Progenitor cell of endocrine pancreas (in vitro differentiated cells): ENCODE measurements at regions not wholly inside any gene's neighbourhood (a gene's known extent, or its start where the extent isn't known, plus 50 kb on each side); places are given as distances from the start of the nearest gene placed in this dataset.
"Not testable (repeated sequence)": the region's sequence is repeated elsewhere in the genome, so short reads cannot be mapped to it uniquely, and the experiment has no call there.

ENCODE experiments used
- DNase-seq: peaks from one replicate; pipeline ENCODE4 v3.0.0; 2021; ENCODE audit warnings: low spot score; ENCODE audit not compliant: unreplicated experiment
- H3K27ac Mint-ChIP-seq: 2 replicates; pipeline ENCODE4 v1.8.0; 2021; ENCODE audit warnings: mild to moderate bottlenecking, moderate library complexity, mixed read lengths
- H3K27me3 Mint-ChIP-seq: 2 replicates; pipeline ENCODE4 v1.8.0; 2021; ENCODE audit warnings: mixed read lengths
- H3K36me3 Mint-ChIP-seq: 2 replicates; pipeline ENCODE4 v1.8.0; 2022; ENCODE audit warnings: mixed read lengths; ENCODE audit not compliant: insufficient read depth
- H3K4me1 Mint-ChIP-seq: 2 replicates; pipeline ENCODE4 v1.8.0; 2021; ENCODE audit warnings: low read depth, mixed read lengths
- H3K4me3 Mint-ChIP-seq: 2 replicates; pipeline ENCODE4 v1.8.0; 2021; ENCODE audit warnings: low read depth, mild to moderate bottlenecking, moderate library complexity, mixed read lengths
- H3K9me3 Mint-ChIP-seq: 2 replicates; pipeline ENCODE4 v1.8.0; 2021; ENCODE audit warnings: low read depth, mixed read lengths
- TF ChIP-seq, protein P1 (sequence below): fragments of 200-600 bp; sonication (generic); IDR thresholded peaks from one replicate; pipeline ENCODE4 v1.5.0; 2021; ENCODE audit warnings: antibody characterized with exemption, mild to moderate bottlenecking; ENCODE audit not compliant: unreplicated experiment

DNA sequence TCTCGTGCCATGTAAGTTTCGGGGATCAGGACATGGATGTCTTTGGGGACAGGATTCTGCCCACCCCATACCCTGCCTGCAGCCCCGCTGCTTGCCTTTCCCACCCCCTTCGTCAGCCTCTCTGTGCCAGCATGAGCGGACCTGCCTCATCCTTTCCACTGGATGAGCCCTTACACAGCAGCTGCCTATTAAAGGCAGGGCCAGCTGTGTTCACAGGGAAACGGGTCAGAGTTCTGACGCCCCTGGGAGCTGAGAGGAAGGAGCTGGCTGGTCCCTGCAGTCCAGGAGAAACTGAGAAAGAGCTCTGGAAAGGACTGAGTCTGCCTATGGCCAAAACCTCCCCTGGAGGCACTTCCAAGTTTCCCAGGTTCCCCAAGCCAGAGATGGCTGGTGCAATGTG, 83.5 kb upstream of the NCOR2 start:
- no peak overlapping the region for H3K27ac Mint-ChIP-seq

DNA sequence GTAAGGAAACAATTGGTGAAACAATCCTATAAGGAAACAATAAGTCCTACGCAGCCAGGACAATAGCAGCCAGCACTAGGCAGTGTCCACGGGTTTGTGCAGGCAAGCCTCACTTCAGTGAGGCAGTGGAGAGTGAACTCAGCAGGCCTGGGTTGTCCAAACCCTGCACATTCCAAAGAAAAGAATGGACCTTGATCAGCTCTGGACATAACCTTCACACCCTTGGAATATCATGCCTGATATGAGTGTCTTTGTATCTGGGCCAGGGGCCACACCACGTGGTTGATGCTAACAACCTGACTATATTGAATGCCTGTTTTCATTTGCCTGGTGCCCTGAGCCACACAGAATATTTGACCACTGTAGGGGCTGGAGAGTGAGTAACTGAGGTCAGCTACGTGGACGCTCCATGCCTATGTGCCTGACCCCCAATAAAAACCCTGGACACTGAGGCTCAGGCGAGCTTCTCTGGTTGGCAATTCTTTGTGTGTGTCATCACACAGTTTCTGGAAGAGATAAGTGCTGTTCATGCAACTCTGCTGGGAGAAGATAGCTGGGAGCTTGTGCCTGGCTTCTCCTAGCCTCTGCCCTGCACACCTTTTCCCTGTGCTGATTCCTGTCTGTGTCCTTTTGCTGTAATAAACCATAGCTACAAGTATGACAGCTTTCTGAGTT, 81.4 kb upstream of the NCOR2 start:
- Mint-ChIP-seq H3K27ac (no peak overlapping the region), H3K9me3 (peaks cover 5% of the 10 kb centered on the region), H3K27me3 (peaks cover 20% of the 10 kb centered on the region), H3K4me3 (no peak overlapping the region), H3K36me3 (no peaks in the 10 kb centered on the region), H3K4me1 (no peaks in the 10 kb centered on the region)
- TF ChIP-seq, protein P1, sequence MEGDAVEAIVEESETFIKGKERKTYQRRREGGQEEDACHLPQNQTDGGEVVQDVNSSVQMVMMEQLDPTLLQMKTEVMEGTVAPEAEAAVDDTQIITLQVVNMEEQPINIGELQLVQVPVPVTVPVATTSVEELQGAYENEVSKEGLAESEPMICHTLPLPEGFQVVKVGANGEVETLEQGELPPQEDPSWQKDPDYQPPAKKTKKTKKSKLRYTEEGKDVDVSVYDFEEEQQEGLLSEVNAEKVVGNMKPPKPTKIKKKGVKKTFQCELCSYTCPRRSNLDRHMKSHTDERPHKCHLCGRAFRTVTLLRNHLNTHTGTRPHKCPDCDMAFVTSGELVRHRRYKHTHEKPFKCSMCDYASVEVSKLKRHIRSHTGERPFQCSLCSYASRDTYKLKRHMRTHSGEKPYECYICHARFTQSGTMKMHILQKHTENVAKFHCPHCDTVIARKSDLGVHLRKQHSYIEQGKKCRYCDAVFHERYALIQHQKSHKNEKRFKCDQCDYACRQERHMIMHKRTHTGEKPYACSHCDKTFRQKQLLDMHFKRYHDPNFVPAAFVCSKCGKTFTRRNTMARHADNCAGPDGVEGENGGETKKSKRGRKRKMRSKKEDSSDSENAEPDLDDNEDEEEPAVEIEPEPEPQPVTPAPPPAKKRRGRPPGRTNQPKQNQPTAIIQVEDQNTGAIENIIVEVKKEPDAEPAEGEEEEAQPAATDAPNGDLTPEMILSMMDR, result no peak
- no peak for DNase-seq

More for the DNA sequence above, 83.5 kb upstream of the NCOR2 start:
- Mint-ChIP-seq H3K9me3 (peaks cover 5% of the 10 kb centered on the region), H3K36me3 (no peaks in the 10 kb centered on the region), H3K27me3 (peaks cover 21% of the 10 kb centered on the region), H3K4me1 (peaks cover 4% of the 10 kb centered on the region), H3K4me3 (no peak overlapping the region)
- TF ChIP-seq, protein P1, result no peak
- no peak for DNase-seq

DNA sequence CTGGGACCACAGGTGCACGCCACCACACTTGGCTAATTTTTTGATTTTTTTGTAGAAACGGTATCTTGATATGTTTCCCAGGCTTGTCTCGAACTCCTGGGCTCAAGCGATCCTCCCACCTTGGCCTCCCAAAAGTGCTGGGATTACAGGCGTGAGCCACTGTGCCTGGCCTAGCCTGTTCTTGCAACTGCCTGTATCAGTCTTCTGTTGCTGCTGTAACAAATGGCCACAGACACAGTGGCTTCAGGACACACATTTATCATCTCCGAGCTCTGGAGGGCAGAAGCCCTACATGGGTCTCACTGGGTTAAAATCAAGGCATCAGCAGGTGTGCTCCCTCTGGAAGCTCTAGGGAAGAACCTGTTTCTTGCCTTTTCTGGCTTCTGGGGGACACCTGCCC, 79.9 kb upstream of the NCOR2 start:
- Mint-ChIP-seq H3K9me3 (peaks cover 5% of the 10 kb centered on the region), H3K4me3 (no peak overlapping the region)

DNA sequence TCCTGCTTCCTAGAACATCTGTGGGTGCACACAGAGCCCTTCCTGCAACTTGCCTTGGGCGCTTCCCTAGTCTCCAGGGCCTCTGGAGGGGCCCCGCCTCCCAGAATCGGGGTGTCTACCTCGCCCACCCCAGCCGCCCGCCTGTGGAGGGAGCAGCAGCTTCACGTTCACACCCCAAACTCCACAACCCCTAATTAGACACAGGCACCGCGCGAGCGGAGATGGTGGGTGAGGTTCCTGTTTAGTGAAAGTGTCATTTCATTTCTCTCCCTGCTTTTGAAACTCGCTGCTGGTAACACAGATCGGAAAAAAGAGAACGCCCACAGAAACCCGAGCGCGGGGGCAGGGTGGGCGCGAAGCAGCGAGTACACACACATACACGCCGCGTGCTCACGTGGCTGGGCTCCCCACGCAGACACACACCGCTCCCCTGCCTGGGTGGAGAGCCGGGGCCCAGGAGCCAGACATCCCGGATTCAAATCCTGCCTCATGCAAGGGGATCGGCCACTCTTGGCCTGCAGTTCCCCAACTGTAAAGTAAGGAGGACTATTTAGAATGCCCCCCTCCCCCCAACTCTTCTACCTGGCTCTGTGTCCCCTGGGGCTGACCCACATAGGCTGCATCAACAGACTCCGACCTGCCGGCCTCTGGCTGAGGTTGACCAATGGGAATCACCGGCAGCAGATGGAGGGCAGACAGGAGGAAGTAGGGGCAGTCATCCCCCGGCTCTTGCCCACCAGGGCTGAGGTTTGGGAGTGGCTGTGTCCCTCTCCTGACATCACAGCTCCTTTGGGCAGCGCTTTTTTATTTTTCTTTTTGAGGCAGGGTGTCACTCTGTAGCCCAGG, 79.2 kb upstream of the NCOR2 start:
- Mint-ChIP-seq H3K27me3 (peaks cover 23% of the 10 kb centered on the region), H3K27ac (no peak overlapping the region), H3K4me1 (no peaks in the 10 kb centered on the region), H3K9me3 (peaks cover 5% of the 10 kb centered on the region), H3K4me3 (no peak overlapping the region), H3K36me3 (no peaks in the 10 kb centered on the region)
- DNase-seq, result no peak
- TF ChIP-seq, protein P1, result no peak

More for the DNA sequence above, 79.9 kb upstream of the NCOR2 start:
- no peak overlapping the region for H3K27ac Mint-ChIP-seq
- no peaks in the 10 kb centered on the region for H3K4me1 Mint-ChIP-seq
- peaks cover 23% of the 10 kb centered on the region for H3K27me3 Mint-ChIP-seq
- no peaks in the 10 kb centered on the region for H3K36me3 Mint-ChIP-seq
- TF ChIP-seq, protein P1, result no peak
- DNase-seq, result no peak

DNA sequence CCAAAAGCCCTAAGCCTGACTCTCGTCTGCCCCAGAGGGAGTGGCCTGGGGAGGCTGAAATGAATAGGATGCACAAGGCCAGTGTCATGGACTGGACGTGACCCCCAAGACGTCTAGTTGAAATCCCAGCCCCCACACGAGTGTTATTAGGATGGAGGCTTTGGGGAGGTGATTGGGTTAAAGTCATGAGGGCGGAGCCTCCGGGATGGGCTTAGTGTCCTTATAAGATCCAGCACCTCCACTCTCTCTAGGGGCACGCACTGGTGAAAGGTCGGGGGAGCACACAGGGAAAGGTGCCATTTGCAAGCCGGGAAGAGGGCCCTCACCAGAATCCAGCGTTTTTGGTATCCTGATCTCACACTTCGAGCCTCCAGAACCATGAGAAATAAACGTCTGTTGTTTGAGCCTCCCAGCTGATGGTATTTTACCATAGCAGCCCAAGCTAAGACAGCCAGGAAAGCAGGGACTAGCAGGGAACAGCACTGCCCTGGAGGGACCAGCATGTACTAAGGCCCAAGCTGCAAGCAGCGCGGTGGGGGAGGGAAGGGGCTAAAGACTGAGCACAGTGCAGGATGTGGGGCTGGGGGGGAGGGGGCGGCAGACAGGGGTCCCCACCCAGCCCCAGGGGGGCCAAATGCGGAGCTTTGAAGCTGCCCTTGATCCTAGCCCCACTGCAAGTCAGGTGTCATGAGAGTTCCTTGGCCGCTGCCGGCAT, 78.3 kb upstream of the NCOR2 start:
- H3K27me3 Mint-ChIP-seq, result peaks cover 18% of the 10 kb centered on the region
- no peak overlapping the region for H3K27ac Mint-ChIP-seq
- DNase-seq, result no peak
- TF ChIP-seq, protein P1, result no peak
- H3K4me1 Mint-ChIP-seq, result no peaks in the 10 kb centered on the region
- H3K9me3 Mint-ChIP-seq, result peaks cover 5% of the 10 kb centered on the region
- no peaks in the 10 kb centered on the region for H3K36me3 Mint-ChIP-seq
- no peak overlapping the region for H3K4me3 Mint-ChIP-seq

DNA sequence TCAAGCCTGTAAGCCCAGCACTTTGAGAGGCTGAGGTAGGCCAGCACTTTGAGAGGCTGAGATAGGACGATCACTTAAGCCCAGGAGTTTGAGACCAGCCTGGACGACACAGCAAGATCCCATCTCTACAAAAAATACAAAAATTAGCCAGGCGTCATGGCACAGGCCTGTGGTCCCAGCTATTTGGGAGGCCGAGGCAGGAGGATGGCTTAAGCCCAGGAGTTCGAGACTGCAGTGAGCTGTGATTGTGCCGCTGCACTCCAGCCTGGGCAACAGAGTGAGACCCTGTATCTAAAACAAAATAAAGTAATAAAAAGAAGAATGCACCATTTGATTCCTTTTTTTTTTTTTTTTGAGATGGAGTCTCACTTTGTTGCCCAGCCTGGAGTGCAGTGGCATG, 76.4 kb upstream of the NCOR2 start:
- H3K27ac Mint-ChIP-seq, H3K9me3 Mint-ChIP-seq, H3K4me3 Mint-ChIP-seq, H3K4me1 Mint-ChIP-seq, DNase-seq, H3K36me3 Mint-ChIP-seq: not testable (repeated sequence)
- peaks cover 20% of the 10 kb centered on the region for H3K27me3 Mint-ChIP-seq
